ENCODE measurements at regions not wholly inside any gene's neighbourhood (a gene's known extent, or its start where the extent isn't known, plus 50 kb on each side); places are given as distances from the start of the nearest gene placed in this dataset.
A peak's percentile ranks its signal among the peaks of the same experiment; 100 is the strongest.
"Not testable (repeated sequence)": the region's sequence is repeated elsewhere in the genome, so short reads cannot be mapped to it uniquely, and the experiment has no call there.

- H3K4me1 ChIP-seq (ENCODE audit: insufficient read depth, low read length); H3K4me2 ChIP-seq (ENCODE audit: low read depth, low read length); POLR2A ChIA-PET; BruUV-seq (replicated peaks); FAIRE-seq; ATAC-seq; DNase-seq (ENCODE audit: low spot score); H2AFZ ChIP-seq (ENCODE audit: low read length); H3K4me3 ChIP-seq (replicated peaks in 1 of 3; ENCODE audit: insufficient read depth in 1 of 3, low read depth in 2 of 3, low read length in 3 of 3); H3K79me2 ChIP-seq (ENCODE audit: insufficient read depth, low read length); H3K9me3 ChIP-seq (ENCODE audit: low read length); CTCF ChIA-PET (ENCODE audit: low intra/inter-chr PET ratio, low total read pairs); H3K27me3 ChIP-seq (ENCODE audit: control insufficient read depth in 1 of 2, insufficient read depth in 2 of 2, low read length in 2 of 2); H3K36me3 ChIP-seq (replicated peaks in 1 of 2; ENCODE audit: control insufficient read depth in 1 of 2, insufficient read depth in 2 of 2, low read length in 2 of 2); intact Hi-C loops (cut with micrococcal nuclease; ENCODE audit: unreplicated experiment); H4K20me1 ChIP-seq (ENCODE audit: insufficient read depth, low read length); in situ Hi-C loops (cut with HindIII; ENCODE audit: extremely low pct_ligation_motif_present, low pct_unique_long_range_greater_than_20kb); H3K27ac ChIP-seq (ENCODE audit: extremely low read length, insufficient read depth, low read length); H3K9ac ChIP-seq (ENCODE audit: insufficient read depth, low read depth, low read length): not testable (repeated sequence)
- TF ChIP-seq MAFF (IDR thresholded peaks at IDR 0.05; ENCODE audit: low read depth, low read length) (peak; percentile 92), MAFK (conservative IDR thresholded peaks at IDR 0.05 in 1 of 2, IDR thresholded peaks at IDR 0.05 in 1 of 2; ENCODE audit: low read length in 2 of 2) (peak; percentile 78 to 94)
- 3% methylated on average over 1 of the region's 1 CpG for WGBS (ENCODE audit: low lambda C conversion rate)
Measured at GRCh38 chr1:30207962-30208361, 515.4 kb downstream of the MATN1 start.

- intact Hi-C loops (cut with micrococcal nuclease; ENCODE audit: unreplicated experiment); H4K20me1 ChIP-seq (ENCODE audit: insufficient read depth, low read length); ATAC-seq; POLR2A ChIA-PET; H3K27ac ChIP-seq (ENCODE audit: extremely low read length, insufficient read depth, low read length); BruUV-seq (replicated peaks); H2AFZ ChIP-seq (ENCODE audit: low read length); DNase-seq (ENCODE audit: low spot score); FAIRE-seq; in situ Hi-C loops (cut with HindIII; ENCODE audit: extremely low pct_ligation_motif_present, low pct_unique_long_range_greater_than_20kb); H3K4me3 ChIP-seq (replicated peaks in 1 of 3; ENCODE audit: insufficient read depth in 1 of 3, low read depth in 2 of 3, low read length in 3 of 3); H3K9me3 ChIP-seq (ENCODE audit: low read length); H3K4me1 ChIP-seq (ENCODE audit: insufficient read depth, low read length); H3K36me3 ChIP-seq (replicated peaks in 1 of 2; ENCODE audit: control insufficient read depth in 1 of 2, insufficient read depth in 2 of 2, low read length in 2 of 2); CTCF ChIA-PET (ENCODE audit: low intra/inter-chr PET ratio, low total read pairs); H3K27me3 ChIP-seq (ENCODE audit: control insufficient read depth in 1 of 2, insufficient read depth in 2 of 2, low read length in 2 of 2); H3K4me2 ChIP-seq (ENCODE audit: low read depth, low read length); H3K9ac ChIP-seq (ENCODE audit: insufficient read depth, low read depth, low read length); H3K79me2 ChIP-seq (ENCODE audit: insufficient read depth, low read length): not testable (repeated sequence)
- 3% methylated on average over 5 of the region's 5 CpGs for WGBS (ENCODE audit: low lambda C conversion rate)
Measured at GRCh38 chr1:30206631-30207030, 516.8 kb downstream of the MATN1 start.

GRCh38 chr1:30204916-30205315 lies 518.5 kb downstream of the MATN1 start:
- 9% methylated on average over 5 of the region's 5 CpGs for WGBS (ENCODE audit: low lambda C conversion rate)
- intact Hi-C loops (cut with micrococcal nuclease; ENCODE audit: unreplicated experiment); H3K27me3 ChIP-seq (ENCODE audit: control insufficient read depth in 1 of 2, insufficient read depth in 2 of 2, low read length in 2 of 2); POLR2A ChIA-PET; H2AFZ ChIP-seq (ENCODE audit: low read length); H4K20me1 ChIP-seq (ENCODE audit: insufficient read depth, low read length); H3K4me1 ChIP-seq (ENCODE audit: insufficient read depth, low read length); H3K4me3 ChIP-seq (replicated peaks in 1 of 3; ENCODE audit: insufficient read depth in 1 of 3, low read depth in 2 of 3, low read length in 3 of 3); ATAC-seq; DNase-seq (ENCODE audit: low spot score); CTCF ChIA-PET (ENCODE audit: low intra/inter-chr PET ratio, low total read pairs); in situ Hi-C loops (cut with HindIII; ENCODE audit: extremely low pct_ligation_motif_present, low pct_unique_long_range_greater_than_20kb); FAIRE-seq; H3K27ac ChIP-seq (ENCODE audit: extremely low read length, insufficient read depth, low read length); H3K79me2 ChIP-seq (ENCODE audit: insufficient read depth, low read length); H3K4me2 ChIP-seq (ENCODE audit: low read depth, low read length); H3K36me3 ChIP-seq (replicated peaks in 1 of 2; ENCODE audit: control insufficient read depth in 1 of 2, insufficient read depth in 2 of 2, low read length in 2 of 2); BruUV-seq (replicated peaks); H3K9ac ChIP-seq (ENCODE audit: insufficient read depth, low read depth, low read length): not testable (repeated sequence)
- peaks cover 16% of the 10 kb centered on the region for H3K9me3 ChIP-seq (ENCODE audit: low read length)
